GM19238 (cell line): ENCODE measurements at regions not wholly inside any gene's neighbourhood (a gene's known extent, or its start where the extent isn't known, plus 50 kb on each side); places are given as distances from the start of the nearest gene placed in this dataset.

Source experiments
- DNase-seq: peaks from one replicate; pipeline ENCODE4 v3.0.0; 2011; ENCODE audit warnings: low spot score; ENCODE audit not compliant: insufficient read length

DNA sequence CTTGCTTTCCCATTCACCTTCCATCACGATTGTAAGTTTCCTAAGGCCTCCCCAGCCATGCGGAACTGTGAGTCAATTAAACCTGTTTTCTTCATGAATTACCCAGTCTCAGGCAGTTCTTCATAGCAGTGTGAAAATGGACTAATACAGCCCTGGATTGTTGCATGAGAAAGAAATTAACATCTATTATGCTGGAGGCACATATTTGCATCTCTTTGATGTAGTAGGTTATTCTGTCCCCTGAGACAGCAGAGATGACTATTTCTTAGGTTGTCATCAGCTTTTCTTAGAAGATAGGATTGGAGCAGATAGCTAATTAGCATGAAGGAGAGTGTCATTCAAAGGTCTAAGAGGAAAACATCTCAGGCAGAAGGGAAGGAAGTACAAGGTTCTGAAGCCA is 166.2 kb downstream of the OMA1 start:
- DNase-seq: no peak

DNA sequence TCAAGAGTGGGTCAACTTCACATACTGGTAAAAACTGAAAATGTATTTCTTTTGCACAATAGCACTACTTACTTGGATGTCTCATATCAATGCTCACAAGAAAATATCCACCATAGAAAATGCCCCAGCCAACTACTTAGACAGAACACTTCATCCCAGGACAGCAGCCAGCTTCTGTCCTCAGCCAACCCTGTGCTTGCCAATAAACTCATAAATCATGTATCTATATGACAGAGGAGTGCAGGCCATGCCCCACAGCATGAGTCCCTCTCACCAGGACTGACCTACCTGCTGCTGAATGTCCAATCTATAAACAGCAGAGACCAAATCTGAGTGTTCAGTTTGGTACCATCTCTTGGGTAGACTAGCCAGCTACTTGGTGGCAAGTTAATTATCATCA is 179.3 kb downstream of the OMA1 start:
- DNase-seq: no peak

- DNase-seq: no peak
These were observed 181.2 kb downstream of the OMA1 start for GRCh38 chr1:58365328-58365727.

DNA sequence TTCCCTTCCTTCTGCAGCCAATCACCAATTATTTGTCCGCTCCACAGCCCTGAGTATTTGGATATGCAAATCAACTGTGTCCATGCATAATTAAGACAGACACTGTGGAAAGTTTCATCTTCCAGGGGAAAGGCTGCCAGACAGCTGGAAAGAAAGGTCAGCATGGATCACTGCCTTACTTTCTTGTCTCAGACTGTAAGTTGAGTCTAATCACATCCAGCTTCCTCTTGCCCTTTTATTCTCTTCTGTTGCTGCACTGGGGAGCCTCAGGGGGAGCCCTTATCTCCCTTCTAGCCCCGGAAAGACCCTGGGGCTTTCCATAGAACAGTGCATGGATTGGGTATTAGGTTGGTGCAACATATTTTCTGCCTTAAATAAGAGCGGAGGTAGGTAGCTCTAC is 182.9 kb downstream of the OMA1 start:
- DNase-seq: no peak

- DNase-seq: no peak
These were observed 185.4 kb downstream of the OMA1 start for GRCh38 chr1:58361134-58361533.

GRCh38 chr1:58358346-58358745 is 188.2 kb downstream of the OMA1 start:
- no peak for DNase-seq

DNA sequence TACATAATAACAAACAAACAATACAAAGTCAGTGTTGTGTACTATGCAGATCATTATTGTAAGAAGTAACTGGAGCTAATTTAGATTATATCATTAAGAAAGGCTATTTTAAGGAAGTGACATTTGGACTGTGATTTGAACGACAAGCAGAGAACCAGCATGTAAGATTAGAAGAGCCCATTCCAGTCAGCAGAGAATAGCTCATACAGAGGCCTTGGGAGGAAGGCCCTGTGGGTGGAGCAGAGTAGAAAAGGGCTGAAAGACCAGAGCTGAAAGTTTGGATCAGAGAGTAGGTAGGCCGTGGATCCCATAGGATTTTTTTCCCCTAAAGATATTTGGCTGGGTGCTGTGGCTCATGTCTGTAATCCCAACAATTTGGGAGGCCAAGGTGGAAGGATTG is 190.1 kb downstream of the OMA1 start:
- no peak for DNase-seq

DNA sequence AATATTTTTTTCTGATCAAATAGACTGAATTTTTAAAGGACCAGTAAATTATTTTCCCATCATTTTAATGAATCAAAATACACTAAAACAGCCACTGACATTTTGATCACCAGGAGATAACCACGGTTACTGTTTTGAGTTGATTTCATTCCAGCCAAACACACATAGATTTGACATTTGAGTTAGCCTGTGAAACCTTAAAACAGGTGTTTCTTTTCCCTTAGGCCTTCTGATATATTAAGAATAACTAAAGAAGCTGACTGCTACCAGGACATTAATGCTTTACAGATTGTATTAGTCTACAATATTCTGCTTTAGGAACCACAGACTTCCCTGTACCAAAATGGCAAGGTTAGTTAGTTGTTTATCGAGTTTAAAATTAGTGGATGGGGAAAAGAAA is 193.4 kb downstream of the OMA1 start:
- no peak for DNase-seq

DNA sequence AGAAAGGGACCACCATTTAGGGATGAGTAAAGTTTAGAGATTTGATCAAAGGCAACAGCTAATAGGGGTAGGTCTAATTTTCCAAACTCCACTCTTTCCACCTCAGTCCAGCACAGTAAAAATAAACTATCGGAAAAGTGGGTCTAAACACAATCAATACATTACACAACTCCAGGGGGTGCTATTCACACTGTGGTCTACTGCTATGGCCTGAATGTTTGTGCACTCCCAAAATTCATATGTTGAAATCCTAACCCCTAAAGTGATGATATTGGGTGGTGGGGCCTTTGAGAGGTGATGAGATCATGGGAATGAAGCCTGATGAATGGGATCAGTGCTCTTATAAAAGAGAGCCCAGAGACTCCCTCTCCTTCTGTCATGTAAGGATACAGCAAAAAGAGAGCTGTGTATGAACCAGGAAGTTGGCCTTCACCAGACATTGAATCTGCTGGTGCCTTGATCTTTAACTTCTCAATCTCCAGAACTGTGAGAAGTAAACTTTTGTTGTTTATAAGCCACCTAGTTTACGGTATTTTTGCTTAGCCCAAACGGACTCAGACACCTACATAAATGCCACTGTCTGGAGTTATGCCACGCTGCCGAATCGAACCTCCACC is 193.9 kb downstream of the OMA1 start:
- no peak for DNase-seq

DNA sequence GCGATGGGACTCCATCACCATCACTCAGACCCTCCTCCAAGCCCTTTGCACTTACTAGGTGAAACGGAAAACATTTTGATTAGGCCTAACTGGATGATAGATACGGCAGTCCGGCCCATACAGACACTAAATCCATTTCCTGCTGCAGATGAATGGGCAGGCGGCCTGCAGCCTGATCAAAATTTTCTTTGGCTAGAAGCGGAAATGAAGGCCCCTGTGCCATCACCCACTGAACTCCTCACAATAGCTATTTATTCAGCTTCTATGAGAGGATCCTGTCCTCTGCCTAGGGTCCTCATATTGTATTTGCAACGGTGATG is 200.5 kb downstream of the OMA1 start:
- no peak for DNase-seq

GRCh38 chr1:58345215-58346035 is 201.1 kb downstream of the OMA1 start:
- DNase-seq: no peak

DNA sequence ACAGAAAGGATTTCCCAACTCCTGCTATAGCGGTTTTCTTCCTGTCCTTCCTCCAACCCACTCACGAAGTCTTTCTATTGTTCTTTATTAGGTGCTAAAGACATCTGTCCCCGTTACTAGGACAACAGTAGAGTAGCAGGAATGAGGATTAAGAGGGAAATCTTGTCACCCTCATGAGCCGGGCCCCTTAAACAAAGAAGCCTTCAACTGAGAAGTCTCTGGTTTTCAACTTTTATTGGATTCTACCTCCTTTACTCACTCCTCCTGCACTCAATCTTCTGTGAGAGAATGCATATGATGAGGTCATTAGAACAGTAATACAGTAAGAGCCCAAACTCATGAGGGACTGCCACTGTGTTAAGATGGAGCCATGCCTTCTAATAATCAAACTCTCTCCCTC is 206.3 kb downstream of the OMA1 start:
- DNase-seq: no peak

DNA sequence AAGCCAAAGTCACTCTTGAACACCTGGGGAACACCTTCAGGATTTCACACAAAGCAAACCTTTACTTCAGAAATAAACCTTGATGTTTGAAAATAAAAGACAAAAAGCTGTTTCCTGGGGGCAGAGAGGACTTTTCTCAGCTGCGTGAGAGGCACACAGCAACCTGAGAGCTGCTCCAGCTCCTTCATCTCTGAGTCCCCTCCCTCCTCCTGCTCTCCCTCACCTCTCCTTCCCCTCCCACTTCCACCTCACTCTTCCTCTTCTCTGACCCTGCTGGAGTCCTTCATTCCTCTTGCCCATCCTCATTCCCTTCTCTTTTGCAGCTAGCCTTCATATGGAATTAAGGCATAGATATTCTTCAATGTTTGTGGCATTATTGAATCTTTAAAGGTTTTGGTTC is 208.4 kb downstream of the OMA1 start:
- no peak for DNase-seq

- no peak for DNase-seq
These were observed 213.0 kb downstream of the OMA1 start for GRCh38 chr1:58333511-58333910.

- no peak for DNase-seq
These were observed 215.4 kb downstream of the OMA1 start for GRCh38 chr1:58331156-58331555.

- no peak for DNase-seq
These were observed 220.7 kb downstream of the OMA1 start for GRCh38 chr1:58325866-58326265.

- no peak for DNase-seq
These were observed 222.0 kb downstream of the OMA1 start for GRCh38 chr1:58324558-58324957.

GRCh38 chr1:58318157-58319005 is 228.1 kb downstream of the OMA1 start:
- no peak for DNase-seq

DNA sequence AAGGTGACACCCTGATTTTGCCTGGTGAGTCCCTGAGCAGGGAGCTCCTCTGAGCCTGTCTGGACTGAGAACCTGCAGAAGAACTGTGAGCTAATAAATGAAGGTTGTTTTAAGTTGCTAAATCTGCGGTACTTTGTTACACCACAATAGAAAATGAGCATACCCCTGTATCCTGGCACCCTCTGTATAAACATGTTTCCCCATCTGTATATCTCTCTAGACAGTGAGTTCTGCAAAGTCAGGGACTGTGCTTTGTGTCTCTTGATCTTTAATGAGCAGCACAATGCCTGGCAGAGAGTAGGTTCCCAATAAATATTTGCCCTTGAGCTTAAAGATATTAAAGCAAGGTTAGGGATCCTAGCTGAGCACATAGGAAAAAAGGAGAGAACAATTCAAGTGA is 228.8 kb downstream of the OMA1 start:
- no peak for DNase-seq

GRCh38 chr1:58317086-58317485 is 229.4 kb downstream of the OMA1 start:
- DNase-seq: no peak

DNA sequence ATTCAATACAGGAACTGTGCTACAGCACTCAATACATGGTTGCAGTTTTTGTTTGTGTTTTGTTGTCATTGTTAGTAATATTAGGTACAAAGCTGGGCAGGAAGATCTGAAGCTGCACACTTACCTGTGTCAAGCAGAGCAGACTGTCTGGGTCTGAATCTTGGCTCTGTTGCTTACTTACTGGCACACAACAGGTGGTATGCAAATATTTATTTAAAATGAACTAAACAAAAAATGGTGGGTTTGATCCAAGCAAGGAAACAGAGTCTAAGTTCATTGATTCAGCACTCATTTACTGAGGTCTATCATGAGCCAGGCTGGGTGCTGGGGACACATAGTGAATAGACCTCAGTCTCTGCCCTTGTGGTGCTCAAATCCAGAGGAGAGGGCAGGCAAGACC is 230.4 kb downstream of the OMA1 start:
- DNase-seq: no peak

DNA sequence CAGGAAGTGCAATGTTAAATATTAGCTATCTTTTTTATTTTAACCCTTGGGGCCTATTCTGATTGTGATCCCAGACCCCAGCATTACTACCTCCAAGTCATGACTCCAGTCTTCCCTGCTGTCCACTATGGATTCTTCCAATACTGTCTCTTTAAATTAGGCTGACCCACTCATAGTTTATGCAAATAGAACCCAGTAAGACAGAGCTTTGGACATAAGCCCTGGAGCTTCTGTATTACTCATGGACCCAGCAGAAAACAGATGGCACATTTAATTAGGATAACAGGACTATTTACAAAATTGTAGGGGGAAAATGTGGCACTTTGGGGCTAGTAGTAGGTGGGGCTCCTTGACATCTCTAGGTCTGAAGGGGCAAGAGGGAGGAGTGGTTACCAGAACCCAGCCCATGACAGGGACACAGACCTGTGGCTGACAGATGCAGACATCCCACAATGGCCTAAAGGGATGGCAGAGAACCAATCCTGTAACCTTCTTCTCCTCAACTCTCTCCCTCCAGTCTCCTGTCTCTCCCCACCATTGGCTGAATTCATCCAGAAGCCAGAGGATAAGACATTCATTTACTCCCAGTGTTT is 233.5 kb downstream of the OMA1 start:
- no peak for DNase-seq
